B cell (primary cell): ENCODE measurements at regions not wholly inside any gene's neighbourhood (a gene's known extent, or its start where the extent isn't known, plus 50 kb on each side); places are given as distances from the start of the nearest gene placed in this dataset.

Source experiments
- ATAC-seq: fragments of 200-7000 bp; cut with Tn5 transposase; one replicate; pipeline ENCODE4 v1.10.0; 2021; ENCODE audit warnings: low read depth, mild to moderate bottlenecking, moderate number of reproducible peaks, moderate library complexity
- CTCF ChIA-PET: fragments of 350-600 bp; sonication (Branson Sonifier 250); formaldehyde crosslinking; loops from one replicate; lab custom pipeline; 2021; ENCODE audit warnings: antibody characterized with exemption, inconsistent platforms; lab: Charles Lee
- POLR2A ChIA-PET: fragments of 350-600 bp; sonication (Branson Sonifier 250); formaldehyde crosslinking; loops from one replicate; lab custom pipeline; 2021; ENCODE audit warnings: antibody characterized with exemption; lab: Charles Lee
- DNase-seq: peaks from one replicate; pipeline ENCODE4 v3.0.0; 2013
- H2AFZ ChIP-seq: 2 replicates; pipeline ENCODE4 v1.6.1; 2012; ENCODE audit warnings: mild to moderate bottlenecking, low read depth, low read length; ENCODE audit not compliant: insufficient read depth, poor library complexity, severe bottlenecking
- H3K27ac ChIP-seq, 2 donors: 1 replicate in 1 of 2; 2 replicates in 1 of 2; pipeline ENCODE4 v1.5.1; 2012 to 2013; ENCODE audit warnings: low read length in 2 of 2, mild to moderate bottlenecking in 2 of 2, moderate library complexity in 1 of 2
- H3K27me3 ChIP-seq, 4 experiments: fragments of 200-600 bp in 1 of 4; sonication (generic) in 1 of 4; replicated peaks in 1 of 4; 1 replicate in 2 of 4; 2 replicates in 2 of 4; pipeline versions ENCODE4 v1.6.1 to v1.7.0; 2013 to 2016; ENCODE audit warnings: low read length in 3 of 4, mild to moderate bottlenecking in 2 of 4, mixed read lengths in 1 of 4, moderate library complexity in 1 of 4; ENCODE audit not compliant: insufficient read depth in 4 of 4, control insufficient read depth in 3 of 4; ENCODE audit errors: control extremely low read depth in 1 of 4
- H3K36me3 ChIP-seq, 2 experiments: replicated peaks in 1 of 2; 1 replicate in 1 of 2; 2 replicates in 1 of 2; pipeline versions ENCODE4 v1.6.1 to v1.7.1; 2013; ENCODE audit warnings: low read length in 1 of 2; ENCODE audit not compliant: insufficient read depth in 2 of 2, control insufficient read depth in 1 of 2; ENCODE audit errors: control extremely low read depth in 1 of 2, extremely low read depth in 1 of 2
- H3K4me1 ChIP-seq, 2 donors: fragments of 200-600 bp in 1 of 2; sonication (generic) in 1 of 2; 1 replicate in 1 of 2; 2 replicates in 1 of 2; pipeline versions ENCODE4 v1.5.1 to v1.6.1; 2013 to 2017; ENCODE audit warnings: low read length in 2 of 2; ENCODE audit not compliant: control insufficient read depth in 2 of 2, insufficient read depth in 2 of 2
- H3K4me2 ChIP-seq: replicated peaks from 2 replicates; pipeline ENCODE3; 2012; ENCODE audit warnings: mild to moderate bottlenecking, low read depth, low read length; ENCODE audit not compliant: poor library complexity, severe bottlenecking
- H3K4me3 ChIP-seq, 5 experiments: fragments of 200-600 bp in 1 of 5; sonication (generic) in 1 of 5; 1 replicate in 3 of 5; 2 replicates in 2 of 5; pipeline versions ENCODE4 v1.5.1 to v1.7.0; 2011 to 2016; ENCODE audit warnings: low read length in 4 of 5, mild to moderate bottlenecking in 4 of 5, low read depth in 2 of 5, control low read depth in 1 of 5, moderate library complexity in 1 of 5; ENCODE audit not compliant: insufficient read depth in 1 of 5; ENCODE audit errors: control extremely low read depth in 1 of 5, extremely low read depth in 1 of 5
- H3K79me2 ChIP-seq: fragments of 200-600 bp; sonication (generic); one replicate; pipeline ENCODE4 v1.6.0; 2016; ENCODE audit warnings: low read length; ENCODE audit not compliant: control insufficient read depth, insufficient read depth
- H3K9ac ChIP-seq: fragments of 200-600 bp; sonication (generic); 2 replicates; pipeline ENCODE4 v1.6.1; 2017; ENCODE audit warnings: mild to moderate bottlenecking, low read length, moderate library complexity
- H3K9me3 ChIP-seq, 3 donors: one replicate each; pipeline versions ENCODE4 v1.6.1 to v1.7.1; 2013; ENCODE audit warnings: low read length in 2 of 3; ENCODE audit not compliant: control insufficient read depth in 2 of 3, insufficient read depth in 1 of 3; ENCODE audit errors: control extremely low read depth in 1 of 3
- H4K20me1 ChIP-seq: 2 replicates; pipeline ENCODE4 v1.6.0; 2012; ENCODE audit warnings: mild to moderate bottlenecking, low read length; ENCODE audit not compliant: insufficient read depth, control insufficient read depth, poor library complexity, severe bottlenecking
- H3K27ac Mint-ChIP-seq: one replicate; pipeline ENCODE4 v1.8.0; 2021; ENCODE audit warnings: mixed read lengths
- H3K27me3 Mint-ChIP-seq: one replicate; pipeline ENCODE4 v1.8.0; 2021; ENCODE audit warnings: mixed read lengths
- H3K4me1 Mint-ChIP-seq: one replicate; pipeline ENCODE4 v1.8.0; 2021; ENCODE audit warnings: mixed read lengths
- H3K4me3 Mint-ChIP-seq: one replicate; pipeline ENCODE4 v1.8.0; 2021; ENCODE audit warnings: mixed read lengths
- H3K9me3 Mint-ChIP-seq: one replicate; pipeline ENCODE4 v1.8.0; 2022; ENCODE audit warnings: mixed read lengths; ENCODE audit not compliant: insufficient read depth
- CTCF ChIP-seq: fragments of 200-600 bp; IDR thresholded peaks from one replicate; pipeline ENCODE4 v1.8.0; 2022; ENCODE audit warnings: antibody characterized with exemption, mild to moderate bottlenecking
- EZH2 ChIP-seq: IDR thresholded peaks from 2 replicates; pipeline ENCODE4 v1.6.1; 2012; ENCODE audit warnings: borderline replicate concordance, low read depth, mild to moderate bottlenecking, moderate library complexity, low read length; ENCODE audit not compliant: insufficient read depth, poor library complexity, severe bottlenecking
- WGBS: methylation state at CpG from one replicate; pipeline ENCODE4 v1.1.5; 2013; ENCODE audit warnings: missing lambda C conversion rate; ENCODE audit not compliant: insufficient coverage; 5-methylcytosine and 5-hydroxymethylcytosine counted together
- intact Hi-C: fragments of 100-400 bp; cut with micrococcal nuclease; formaldehyde crosslinking; loops from one replicate; pipeline ENCODE4 v1.10.0; 2022

- Histone ChIP-seq H3K36me3 (no peaks in the 10 kb centered on the region), H3K27me3 (no peaks in the 10 kb centered on the region), H3K9me3 (no peaks in the 10 kb centered on the region), H3K79me2 (no peaks in the 10 kb centered on the region), H3K4me1 (no peaks in the 10 kb centered on the region), H3K4me2 (no peak overlapping the region), H4K20me1 (no peaks in the 10 kb centered on the region), H3K4me3 (no peak overlapping the region), H3K27ac (no peak overlapping the region), H3K9ac (no peak overlapping the region), H2AFZ (no peak overlapping the region)
- DNase-seq (no peak), ATAC-seq (no peak)
- Mint-ChIP-seq H3K27me3 (no peaks in the 10 kb centered on the region), H3K27ac (no peak overlapping the region), H3K4me3 (no peak overlapping the region), H3K4me1 (no peaks in the 10 kb centered on the region), H3K9me3 (peaks cover 3% of the 10 kb centered on the region)
- WGBS, result no CpG with 5 or more reads among the region's 2 CpGs
- ChIA-PET POLR2A (no interaction called here), CTCF (no interaction called here)
- intact Hi-C loops, result no loop called here
- TF ChIP-seq CTCF (no peak), EZH2 (no peak)
These were observed 311.7 kb downstream of the HTR1A start for GRCh38 chr5:63650581-63650980.

- POLR2A ChIA-PET, result no interaction called here
- CTCF ChIA-PET, result no interaction called here
- DNase-seq, result no peak
- Histone ChIP-seq H3K4me1 (no peaks in the 10 kb centered on the region), H3K27ac (no peak overlapping the region), H2AFZ (no peak overlapping the region), H3K9ac (no peak overlapping the region), H3K36me3 (no peaks in the 10 kb centered on the region), H3K9me3 (no peaks in the 10 kb centered on the region), H4K20me1 (no peaks in the 10 kb centered on the region), H3K27me3 (no peaks in the 10 kb centered on the region), H3K4me3 (no peak overlapping the region), H3K79me2 (no peaks in the 10 kb centered on the region), H3K4me2 (no peak overlapping the region)
- Mint-ChIP-seq H3K27ac (no peak overlapping the region), H3K9me3 (peaks cover 3% of the 10 kb centered on the region), H3K4me3 (no peak overlapping the region), H3K4me1 (no peaks in the 10 kb centered on the region), H3K27me3 (no peaks in the 10 kb centered on the region)
- TF ChIP-seq EZH2 (no peak), CTCF (no peak)
- no peak for ATAC-seq
- intact Hi-C loops, result no loop called here
These were observed 313.9 kb downstream of the HTR1A start for GRCh38 chr5:63648376-63648775.
